ENCODE measurements at regions not wholly inside any gene's neighbourhood (a gene's known extent, or its start where the extent isn't known, plus 50 kb on each side); places are given as distances from the start of the nearest gene placed in this dataset.
"Not testable (repeated sequence)": the region's sequence is repeated elsewhere in the genome, so short reads cannot be mapped to it uniquely, and the experiment has no call there.

- Histone ChIP-seq H3K36me3 (ENCODE audit: control insufficient read depth, insufficient read depth, low read length) (no peaks in the 10 kb centered on the region), H3K27me3 (ENCODE audit: control insufficient read depth, insufficient read depth, low read length) (no peaks in the 10 kb centered on the region), H3K9ac (ENCODE audit: low read depth, low read length) (no peak overlapping the region), H3K9me3 (ENCODE audit: control insufficient read depth, insufficient read depth, low read length) (no peaks in the 10 kb centered on the region), H3K4me1 (ENCODE audit: control insufficient read depth, insufficient read depth, low read length) (no peaks in the 10 kb centered on the region), H3K4me3 (ENCODE audit: low read depth, low read length) (no peak overlapping the region)
Measured at GRCh38 chr4:30553706-30554105, 166.5 kb upstream of the PCDH7 start.

GRCh38 chr4:30555775-30556174 is 164.4 kb upstream of the PCDH7 start:
- no peaks in the 10 kb centered on the region for H3K9me3 ChIP-seq (ENCODE audit: control insufficient read depth, insufficient read depth, low read length)
- H3K36me3 ChIP-seq (ENCODE audit: control insufficient read depth, insufficient read depth, low read length) = no peaks in the 10 kb centered on the region
- no peaks in the 10 kb centered on the region for H3K4me1 ChIP-seq (ENCODE audit: control insufficient read depth, insufficient read depth, low read length)
- no peaks in the 10 kb centered on the region for H3K27me3 ChIP-seq (ENCODE audit: control insufficient read depth, insufficient read depth, low read length)
- no peak overlapping the region for H3K4me3 ChIP-seq (ENCODE audit: low read depth, low read length)
- no peak overlapping the region for H3K9ac ChIP-seq (ENCODE audit: low read depth, low read length)

- Histone ChIP-seq H3K9ac (ENCODE audit: low read depth, low read length) (no peak overlapping the region), H3K4me1 (ENCODE audit: control insufficient read depth, insufficient read depth, low read length) (no peaks in the 10 kb centered on the region), H3K4me3 (ENCODE audit: low read depth, low read length) (no peak overlapping the region), H3K27me3 (ENCODE audit: control insufficient read depth, insufficient read depth, low read length) (no peaks in the 10 kb centered on the region), H3K9me3 (ENCODE audit: control insufficient read depth, insufficient read depth, low read length) (no peaks in the 10 kb centered on the region), H3K36me3 (ENCODE audit: control insufficient read depth, insufficient read depth, low read length) (no peaks in the 10 kb centered on the region)
Measured at GRCh38 chr4:30559481-30559880, 160.7 kb upstream of the PCDH7 start.

- Histone ChIP-seq H3K9me3 (ENCODE audit: control insufficient read depth, insufficient read depth, low read length) (no peaks in the 10 kb centered on the region), H3K4me3 (ENCODE audit: low read depth, low read length) (no peak overlapping the region), H3K27me3 (ENCODE audit: control insufficient read depth, insufficient read depth, low read length) (no peaks in the 10 kb centered on the region)
Measured at GRCh38 chr4:30586850-30587249, 133.3 kb upstream of the PCDH7 start.

GRCh38 chr4:30589669-30590068 is 130.5 kb upstream of the PCDH7 start:
- not testable (repeated sequence) for H3K9ac ChIP-seq (ENCODE audit: low read depth, low read length); H3K9me3 ChIP-seq (ENCODE audit: control insufficient read depth, insufficient read depth, low read length); H3K27me3 ChIP-seq (ENCODE audit: control insufficient read depth, insufficient read depth, low read length)

More at GRCh38 chr4:30586850-30587249, 133.3 kb upstream of the PCDH7 start:
- Histone ChIP-seq H3K9ac (ENCODE audit: low read depth, low read length) (no peak overlapping the region), H3K4me1 (ENCODE audit: control insufficient read depth, insufficient read depth, low read length) (no peaks in the 10 kb centered on the region), H3K36me3 (ENCODE audit: control insufficient read depth, insufficient read depth, low read length) (no peaks in the 10 kb centered on the region)

GRCh38 chr4:30600246-30601017 is 119.7 kb upstream of the PCDH7 start:
- no peak overlapping the region for H3K4me3 ChIP-seq (ENCODE audit: low read depth, low read length)
- no peak overlapping the region for H3K9ac ChIP-seq (ENCODE audit: low read depth, low read length)

More at GRCh38 chr4:30589669-30590068, 130.5 kb upstream of the PCDH7 start:
- not testable (repeated sequence) for H3K4me3 ChIP-seq (ENCODE audit: low read depth, low read length); H3K4me1 ChIP-seq (ENCODE audit: control insufficient read depth, insufficient read depth, low read length); H3K36me3 ChIP-seq (ENCODE audit: control insufficient read depth, insufficient read depth, low read length)

GRCh38 chr4:30601070-30601865 is 118.9 kb upstream of the PCDH7 start:
- Histone ChIP-seq H3K4me3 (ENCODE audit: low read depth, low read length) (no peak overlapping the region), H3K9ac (ENCODE audit: low read depth, low read length) (no peak overlapping the region), H3K27me3 (ENCODE audit: control insufficient read depth, insufficient read depth, low read length) (no peaks in the 10 kb centered on the region), H3K36me3 (ENCODE audit: control insufficient read depth, insufficient read depth, low read length) (no peaks in the 10 kb centered on the region), H3K9me3 (ENCODE audit: control insufficient read depth, insufficient read depth, low read length) (no peaks in the 10 kb centered on the region), H3K4me1 (ENCODE audit: control insufficient read depth, insufficient read depth, low read length) (peaks cover 7% of the 10 kb centered on the region)

More at GRCh38 chr4:30600246-30601017, 119.7 kb upstream of the PCDH7 start:
- no peaks in the 10 kb centered on the region for H3K36me3 ChIP-seq (ENCODE audit: control insufficient read depth, insufficient read depth, low read length)
- H3K9me3 ChIP-seq (ENCODE audit: control insufficient read depth, insufficient read depth, low read length) = no peaks in the 10 kb centered on the region
- peaks cover 7% of the 10 kb centered on the region for H3K4me1 ChIP-seq (ENCODE audit: control insufficient read depth, insufficient read depth, low read length)
- no peaks in the 10 kb centered on the region for H3K27me3 ChIP-seq (ENCODE audit: control insufficient read depth, insufficient read depth, low read length)

- Histone ChIP-seq H3K4me1 (ENCODE audit: control insufficient read depth, insufficient read depth, low read length) (peaks cover 4% of the 10 kb centered on the region), H3K36me3 (ENCODE audit: control insufficient read depth, insufficient read depth, low read length) (no peaks in the 10 kb centered on the region), H3K9ac (ENCODE audit: low read depth, low read length) (no peak overlapping the region), H3K9me3 (ENCODE audit: control insufficient read depth, insufficient read depth, low read length) (no peaks in the 10 kb centered on the region), H3K27me3 (ENCODE audit: control insufficient read depth, insufficient read depth, low read length) (no peaks in the 10 kb centered on the region), H3K4me3 (ENCODE audit: low read depth, low read length) (no peak overlapping the region)
Measured at GRCh38 chr4:30605616-30606190, 114.5 kb upstream of the PCDH7 start.

- no peak overlapping the region for H3K4me3 ChIP-seq (ENCODE audit: low read depth, low read length)
- no peaks in the 10 kb centered on the region for H3K9me3 ChIP-seq (ENCODE audit: control insufficient read depth, insufficient read depth, low read length)
- no peaks in the 10 kb centered on the region for H3K4me1 ChIP-seq (ENCODE audit: control insufficient read depth, insufficient read depth, low read length)
- H3K36me3 ChIP-seq (ENCODE audit: control insufficient read depth, insufficient read depth, low read length) = no peaks in the 10 kb centered on the region
- no peak overlapping the region for H3K9ac ChIP-seq (ENCODE audit: low read depth, low read length)
- no peaks in the 10 kb centered on the region for H3K27me3 ChIP-seq (ENCODE audit: control insufficient read depth, insufficient read depth, low read length)
Measured at GRCh38 chr4:30610361-30610760, 109.8 kb upstream of the PCDH7 start.

- H3K9me3 ChIP-seq (ENCODE audit: control insufficient read depth, insufficient read depth, low read length) = no peaks in the 10 kb centered on the region
- no peaks in the 10 kb centered on the region for H3K4me1 ChIP-seq (ENCODE audit: control insufficient read depth, insufficient read depth, low read length)
- H3K4me3 ChIP-seq (ENCODE audit: low read depth, low read length) = no peak overlapping the region
- no peaks in the 10 kb centered on the region for H3K27me3 ChIP-seq (ENCODE audit: control insufficient read depth, insufficient read depth, low read length)
- no peaks in the 10 kb centered on the region for H3K36me3 ChIP-seq (ENCODE audit: control insufficient read depth, insufficient read depth, low read length)
- H3K9ac ChIP-seq (ENCODE audit: low read depth, low read length) = no peak overlapping the region
Measured at GRCh38 chr4:30614771-30615170, 105.4 kb upstream of the PCDH7 start.

GRCh38 chr4:30616942-30617646 is 103.1 kb upstream of the PCDH7 start:
- Histone ChIP-seq H3K4me3 (ENCODE audit: low read depth, low read length) (no peak overlapping the region), H3K36me3 (ENCODE audit: control insufficient read depth, insufficient read depth, low read length) (no peaks in the 10 kb centered on the region), H3K9ac (ENCODE audit: low read depth, low read length) (no peak overlapping the region), H3K27me3 (ENCODE audit: control insufficient read depth, insufficient read depth, low read length) (no peaks in the 10 kb centered on the region), H3K9me3 (ENCODE audit: control insufficient read depth, insufficient read depth, low read length) (no peaks in the 10 kb centered on the region), H3K4me1 (ENCODE audit: control insufficient read depth, insufficient read depth, low read length) (no peaks in the 10 kb centered on the region)
